HepG2 (cell line): ENCODE measurements at regions not wholly inside any gene's neighbourhood (a gene's known extent, or its start where the extent isn't known, plus 50 kb on each side); places are given as distances from the start of the nearest gene placed in this dataset.

Source experiments
- ATAC-seq: fragments of 200-7000 bp; cut with Tn5 transposase; 3 replicates; pipeline ENCODE4 v1.9.1; 2020; ENCODE audit warnings: mild to moderate bottlenecking, moderate library complexity
- BruUV-seq: library from RNA; stranded (reverse); fragments of 400-500 nt; replicated peaks from 2 replicates; lab custom pipeline; 2021; lab: Mats Ljungman, UMichigan
- CTCF ChIA-PET: fragments of 300-600 bp; formaldehyde crosslinking; extraction: SDS; loops from one replicate; lab custom pipeline; 2021; ENCODE audit warnings: low total read pairs, inconsistent platforms, low intra/inter-chr PET ratio; lab: Yijun Ruan, JAX
- POLR2A ChIA-PET: fragments of 350-600 bp; sonication (Branson Sonifier 250); formaldehyde crosslinking; loops from one replicate; lab custom pipeline; 2020; ENCODE audit warnings: antibody characterized with exemption, inconsistent platforms; lab: Yijun Ruan, JAX
- DNase-seq: peaks from one replicate; pipeline ENCODE4 v3.0.0-alpha.2; 2015; ENCODE audit warnings: low spot score
- FAIRE-seq: peaks from 3 replicates; lab custom pipeline; 2011; peaks lifted over from hg19 to GRCh38; lab: Jason Lieb, UNC
- H2AFZ ChIP-seq: one replicate; pipeline ENCODE4 v1.6.1; 2011; ENCODE audit warnings: low read length, inconsistent platforms
- H3K27ac ChIP-seq: fragments of 300-600 bp; 3 replicates; pipeline ENCODE4 v1.8.0; 2011; ENCODE audit warnings: mixed run types, mild to moderate bottlenecking, mixed read lengths, low read length, inconsistent platforms; ENCODE audit not compliant: insufficient read depth; ENCODE audit errors: extremely low read length
- H3K27me3 ChIP-seq, 2 experiments: fragments of 200-600 bp in 1 of 2; 2 replicates in 1 of 2; 3 replicates in 1 of 2; pipeline versions ENCODE4 v1.6.0 to v1.8.0; 2011; ENCODE audit warnings: low read length in 2 of 2, mild to moderate bottlenecking in 2 of 2, moderate library complexity in 2 of 2, inconsistent platforms in 1 of 2; ENCODE audit not compliant: insufficient read depth in 2 of 2, control insufficient read depth in 1 of 2
- H3K36me3 ChIP-seq, 2 experiments: fragments of 200-600 bp in 1 of 2; replicated peaks in 1 of 2; 2 replicates in 1 of 2; 3 replicates in 1 of 2; pipeline versions ENCODE4 v1.5.1 to v1.8.0; 2011; ENCODE audit warnings: low read length in 2 of 2, inconsistent platforms in 1 of 2; ENCODE audit not compliant: insufficient read depth in 2 of 2, control insufficient read depth in 1 of 2
- H3K4me1 ChIP-seq: 2 replicates; pipeline ENCODE4 v1.5.1; 2012; ENCODE audit warnings: low read length, inconsistent platforms; ENCODE audit not compliant: insufficient read depth
- H3K4me2 ChIP-seq: 2 replicates; pipeline ENCODE4 v1.6.0; 2011; ENCODE audit warnings: low read depth, low read length, inconsistent platforms
- H3K4me3 ChIP-seq, 3 experiments: fragments of 200-600 bp in 1 of 3; sonication (generic), shearing (Covaris generic) in 1 of 3; replicated peaks in 1 of 3; 2 replicates each; pipeline ENCODE4 v1.5.1; 2011 to 2016; ENCODE audit warnings: low read length in 3 of 3, inconsistent platforms in 2 of 3, low read depth in 2 of 3, mild to moderate bottlenecking in 2 of 3, control low read depth in 1 of 3, mixed read lengths in 1 of 3; ENCODE audit not compliant: insufficient read depth in 1 of 3
- H3K79me2 ChIP-seq: one replicate; pipeline ENCODE4 v1.6.1; 2011; ENCODE audit warnings: low read length, inconsistent platforms; ENCODE audit not compliant: insufficient read depth
- H3K9ac ChIP-seq: 2 replicates; pipeline ENCODE4 v1.6.0; 2011; ENCODE audit warnings: mild to moderate bottlenecking, low read depth, low read length, inconsistent platforms; ENCODE audit not compliant: insufficient read depth
- H3K9me3 ChIP-seq: 2 replicates; pipeline ENCODE4 v1.5.1; 2012; ENCODE audit warnings: mild to moderate bottlenecking, low read length
- H4K20me1 ChIP-seq: 2 replicates; pipeline ENCODE4 v1.6.0; 2011; ENCODE audit warnings: inconsistent platforms, mild to moderate bottlenecking, low read length, moderate library complexity; ENCODE audit not compliant: insufficient read depth
- BRF2 ChIP-seq: sonication (generic); formaldehyde crosslinking; IDR thresholded peaks from 2 replicates; pipeline ENCODE4 v1.8.1; 2022; ENCODE audit warnings: mild to moderate bottlenecking, missing genetic modification reagents
- DPF2 ChIP-seq: sonication (generic); formaldehyde crosslinking; IDR thresholded peaks from 2 replicates; pipeline ENCODE4 v1.4.0; 2020; ENCODE audit warnings: mild to moderate bottlenecking, low read depth, missing genetic modification reagents, borderline replicate concordance
- EHMT2 ChIP-seq: fragments of 200-600 bp; sonication (generic); IDR thresholded peaks from 2 replicates; pipeline ENCODE4 v1.7.0; 2017; ENCODE audit warnings: antibody characterized with exemption, low read depth, low read length, borderline replicate concordance
- FOSL1 ChIP-seq: sonication (generic); formaldehyde crosslinking; IDR thresholded peaks from 2 replicates; pipeline ENCODE4 v1.9.0; 2021; ENCODE audit warnings: missing genetic modification reagents, borderline replicate concordance
- KLF6 ChIP-seq: IDR thresholded peaks from 2 replicates; pipeline ENCODE4 v1.8.0; 2016; ENCODE audit warnings: missing biosample characterization, missing genetic modification reagents
- MLLT10 ChIP-seq: sonication (generic); formaldehyde crosslinking; IDR thresholded peaks from 2 replicates; pipeline ENCODE4 v1.4.0; 2020; ENCODE audit warnings: missing genetic modification reagents
- NFE2 ChIP-seq: sonication (generic); formaldehyde crosslinking; IDR thresholded peaks from 2 replicates; pipeline ENCODE4 v1.4.0; 2020; ENCODE audit warnings: missing genetic modification reagents
- POLR2AphosphoS5 ChIP-seq: IDR thresholded peaks from 2 replicates; pipeline ENCODE4 v1.6.1; 2012; ENCODE audit warnings: low read depth, low read length
- RFX3 ChIP-seq: IDR thresholded peaks from 2 replicates; pipeline ENCODE4 v1.6.1; 2016; ENCODE audit warnings: missing biosample characterization, missing genetic modification reagents
- TCF12 ChIP-seq, 2 experiments: fragments of 450-650 bp in 1 of 2; sonication (generic) in 1 of 2; formaldehyde crosslinking in 1 of 2; IDR thresholded peaks; 2 replicates each; pipeline versions ENCODE4 v1.6.1 to v1.8.0; 2017 to 2022; ENCODE audit warnings: antibody characterized with exemption in 1 of 2, mild to moderate bottlenecking in 1 of 2, missing genetic modification reagents in 1 of 2, moderate library complexity in 1 of 2
- USF2 ChIP-seq, 2 experiments: sonication (generic) in 1 of 2; formaldehyde crosslinking in 1 of 2; IDR thresholded peaks; 2 replicates each; pipeline versions ENCODE4 v1.5.1 to v1.6.1; 2011 to 2020; ENCODE audit warnings: borderline replicate concordance in 1 of 2, low read depth in 1 of 2, low read length in 1 of 2, mild to moderate bottlenecking in 1 of 2, missing genetic modification reagents in 1 of 2, moderate library complexity in 1 of 2
- ZNF281 ChIP-seq: sonication (generic); formaldehyde crosslinking; IDR thresholded peaks from 2 replicates; pipeline ENCODE4 v1.4.0; 2020; ENCODE audit warnings: missing genetic modification reagents, borderline replicate concordance
- ZNF619 ChIP-seq: sonication (generic); formaldehyde crosslinking; IDR thresholded peaks from 2 replicates; pipeline ENCODE4 v1.4.0; 2020; ENCODE audit warnings: mild to moderate bottlenecking, missing genetic modification reagents
- ZNF720 ChIP-seq: sonication (generic); formaldehyde crosslinking; IDR thresholded peaks from 2 replicates; pipeline ENCODE4 v1.4.0; 2020; ENCODE audit warnings: missing genetic modification reagents
- ZNF782 ChIP-seq: sonication (generic); formaldehyde crosslinking; IDR thresholded peaks from 2 replicates; pipeline ENCODE4 v1.4.0; 2020; ENCODE audit warnings: missing genetic modification reagents, mild to moderate bottlenecking, borderline replicate concordance
- ZUFSP ChIP-seq: sonication (generic); formaldehyde crosslinking; IDR thresholded peaks from 2 replicates; pipeline ENCODE4 v1.9.0; 2021; ENCODE audit warnings: missing genetic modification reagents, mild to moderate bottlenecking, borderline replicate concordance
- WGBS: methylation state at CpG from one replicate; pipeline ENCODE4 v1.1.6; 2017; ENCODE audit warnings: low lambda C conversion rate; 5-methylcytosine and 5-hydroxymethylcytosine counted together
- in situ Hi-C: cut with HindIII; loops from 2 replicates; pipeline ENCODE4 v1.10.0; 2017; ENCODE audit warnings: low pct_unique_long_range_greater_than_20kb; ENCODE audit not compliant: extremely low pct_ligation_motif_present
- intact Hi-C: fragments of 100-400 bp; cut with micrococcal nuclease; formaldehyde crosslinking; loops from one replicate; pipeline ENCODE4 v1.10.0; 2022; ENCODE audit not compliant: unreplicated experiment

- intact Hi-C loops (no loop called here), in situ Hi-C loops (no loop called here)
- H3K79me2 ChIP-seq = no peaks in the 10 kb centered on the region
- CTCF ChIA-PET = no interaction called here
- FAIRE-seq (no peak), ATAC-seq (no peak), DNase-seq (no peak)
- no peaks in the 10 kb centered on the region for H3K4me1 ChIP-seq
- TF ChIP-seq USF2 (IDR thresholded peaks at IDR 0.05; ENCODE audit: low read depth, low read length) = no peak
- TF ChIP-seq USF2 (CRISPR knock-in tag; IDR thresholded peaks at IDR 0.05; ENCODE audit: borderline replicate concordance) = no peak
- TF ChIP-seq ZNF619 = no peak
- TF ChIP-seq BRF2 (CRISPR knock-in tag) = no peak
- no peak for TF ChIP-seq ZUFSP (CRISPR knock-in tag)
- no peak for TF ChIP-seq POLR2AphosphoS5
- no peak for TF ChIP-seq ZNF720 (CRISPR knock-in tag)
- TF ChIP-seq EHMT2 = no peak
- TF ChIP-seq TCF12 (IDR thresholded peaks at IDR 0.05) = no peak
- TF ChIP-seq TCF12 (CRISPR knock-in tag; IDR thresholded peaks at IDR 0.05) = no peak
- no peak for TF ChIP-seq RFX3 (CRISPR knock-in tag)
- TF ChIP-seq DPF2 = no peak
- TF ChIP-seq MLLT10 (CRISPR knock-in tag) = no peak
- no peak for TF ChIP-seq ZNF782 (CRISPR knock-in tag)
- TF ChIP-seq FOSL1 (CRISPR knock-in tag) = no peak
- no peak for TF ChIP-seq NFE2 (CRISPR knock-in tag)
- no peak for TF ChIP-seq KLF6
- TF ChIP-seq ZNF281 = no peak
- H4K20me1 ChIP-seq = no peaks in the 10 kb centered on the region
- H3K9ac ChIP-seq = no peak overlapping the region
- H3K4me3 ChIP-seq = no peak overlapping the region
- peaks cover 8 to 67% of the 10 kb centered on the region in 2 experiments; a peak in 3 of 5 replicates for H3K27me3 ChIP-seq
- POLR2A ChIA-PET = no interaction called here
- 2% methylated on average over 12 of the region's 24 CpGs for WGBS
- H3K27ac ChIP-seq = no peak overlapping the region
- H2AFZ ChIP-seq = no peak overlapping the region
- H3K4me2 ChIP-seq = no peak overlapping the region
- no TSS peak for BruUV-seq
- H3K36me3 ChIP-seq = no peaks in the 10 kb centered on the region
- no peaks in the 10 kb centered on the region for H3K9me3 ChIP-seq
Observed at GRCh38 chr9:135357863-135358551, 121.6 kb upstream of the PPP1R26 start.
